A549 (cell line): ENCODE measurements at regions not wholly inside any gene's neighbourhood (a gene's known extent, or its start where the extent isn't known, plus 50 kb on each side); places are given as distances from the start of the nearest gene placed in this dataset.

Source experiments
- BCL3 ChIP-seq: fragments of >200 bp; sonication (Bioruptor Twin); formaldehyde crosslinking; IDR thresholded peaks from 3 replicates; pipeline ENCODE4 v1.6.1; 2016
- CTCF ChIP-seq: fragments of >200 bp; sonication (Bioruptor Twin); formaldehyde crosslinking; IDR thresholded peaks from 3 replicates; pipeline ENCODE4 v1.5.1; 2016
- HDAC2 ChIP-seq: fragments of 200-600 bp; sonication (generic); IDR thresholded peaks from 2 replicates; pipeline ENCODE4 v1.6.1; 2016
- HMGXB4 ChIP-seq: fragments of 250-450 bp; sonication (Bioruptor Pico); IDR thresholded peaks from 2 replicates; pipeline ENCODE4 v1.5.0; 2021; ENCODE audit warnings: mild to moderate bottlenecking, moderate library complexity, borderline replicate concordance
- JUN ChIP-seq, 2 experiments: fragments of >200 bp; sonication (Bioruptor Twin); formaldehyde crosslinking; IDR thresholded peaks; 2 replicates in 1 of 2; 3 replicates in 1 of 2; pipeline ENCODE4 v1.6.1; 2016 to 2017
- KDM1A ChIP-seq: fragments of 200-600 bp; sonication (generic); IDR thresholded peaks from 2 replicates; pipeline ENCODE4 v1.6.1; 2016; ENCODE audit warnings: low read depth, mild to moderate bottlenecking
- MAX ChIP-seq: IDR thresholded peaks from 2 replicates; pipeline ENCODE4 v1.6.1; 2012
- PHF8 ChIP-seq: fragments of 200-600 bp; sonication (generic); IDR thresholded peaks from 2 replicates; pipeline ENCODE4 v1.6.1; 2016; ENCODE audit warnings: low read depth, mild to moderate bottlenecking, antibody characterized with exemption, moderate library complexity, borderline replicate concordance
- POLR2A ChIP-seq: IDR thresholded peaks from 2 replicates; pipeline ENCODE4 v1.6.1; 2012; ENCODE audit warnings: mild to moderate bottlenecking, low read length
- RAD21 ChIP-seq, 2 experiments: fragments of >200 bp in 1 of 2; sonication (Bioruptor Twin) in 1 of 2; formaldehyde crosslinking in 1 of 2; IDR thresholded peaks in 1 of 2; conservative IDR thresholded peaks in 1 of 2; 2 replicates in 1 of 2; 3 replicates in 1 of 2; pipeline ENCODE4 v1.6.1; 2012 to 2018; ENCODE audit warnings: inconsistent platforms in 1 of 2
- RCOR1 ChIP-seq: fragments of 150-350 bp; IDR thresholded peaks from 2 replicates; pipeline ENCODE4 v1.6.1; 2014; ENCODE audit warnings: antibody characterized with exemption, low read length, low read depth

- TF ChIP-seq JUN (IDR thresholded peaks at IDR 0.05) (no peak), PHF8 (no peak), RCOR1 (no peak), CTCF (no peak), BCL3 (no peak), POLR2A (no peak), MAX (no peak), RAD21 (conservative IDR thresholded peaks at IDR 0.05 in 1 of 2, IDR thresholded peaks at IDR 0.05 in 1 of 2) (no peak), HMGXB4 (CRISPR knock-in tag) (no peak), KDM1A (no peak), HDAC2 (no peak)
These were observed 71.4 kb downstream of the FOXA2 start for GRCh38 chr20:22512911-22513489.
